ENCODE measurements at regions not wholly inside any gene's neighbourhood (a gene's known extent, or its start where the extent isn't known, plus 50 kb on each side); places are given as distances from the start of the nearest gene placed in this dataset.

DNA sequence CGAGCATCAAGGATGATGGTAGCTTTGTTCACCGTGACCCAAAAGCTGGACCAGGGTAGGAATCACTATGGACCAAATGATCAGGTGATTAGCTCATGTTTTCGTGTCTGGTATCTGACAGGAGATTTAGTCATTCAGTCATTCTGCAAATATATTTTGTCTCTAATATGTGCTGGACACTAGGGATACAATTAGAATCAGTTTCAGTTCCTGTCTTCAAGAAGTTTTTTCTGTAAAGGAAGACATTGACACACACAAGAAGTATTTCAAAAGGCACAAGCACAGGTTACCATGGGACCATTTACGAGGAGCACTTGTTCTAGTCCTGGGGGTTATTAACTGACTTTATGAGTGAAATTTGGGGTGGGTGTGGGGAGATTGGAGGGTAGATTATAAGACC, 244.9 kb downstream of the HIVEP2 start (continued):
- TF ChIP-seq, protein P1, sequence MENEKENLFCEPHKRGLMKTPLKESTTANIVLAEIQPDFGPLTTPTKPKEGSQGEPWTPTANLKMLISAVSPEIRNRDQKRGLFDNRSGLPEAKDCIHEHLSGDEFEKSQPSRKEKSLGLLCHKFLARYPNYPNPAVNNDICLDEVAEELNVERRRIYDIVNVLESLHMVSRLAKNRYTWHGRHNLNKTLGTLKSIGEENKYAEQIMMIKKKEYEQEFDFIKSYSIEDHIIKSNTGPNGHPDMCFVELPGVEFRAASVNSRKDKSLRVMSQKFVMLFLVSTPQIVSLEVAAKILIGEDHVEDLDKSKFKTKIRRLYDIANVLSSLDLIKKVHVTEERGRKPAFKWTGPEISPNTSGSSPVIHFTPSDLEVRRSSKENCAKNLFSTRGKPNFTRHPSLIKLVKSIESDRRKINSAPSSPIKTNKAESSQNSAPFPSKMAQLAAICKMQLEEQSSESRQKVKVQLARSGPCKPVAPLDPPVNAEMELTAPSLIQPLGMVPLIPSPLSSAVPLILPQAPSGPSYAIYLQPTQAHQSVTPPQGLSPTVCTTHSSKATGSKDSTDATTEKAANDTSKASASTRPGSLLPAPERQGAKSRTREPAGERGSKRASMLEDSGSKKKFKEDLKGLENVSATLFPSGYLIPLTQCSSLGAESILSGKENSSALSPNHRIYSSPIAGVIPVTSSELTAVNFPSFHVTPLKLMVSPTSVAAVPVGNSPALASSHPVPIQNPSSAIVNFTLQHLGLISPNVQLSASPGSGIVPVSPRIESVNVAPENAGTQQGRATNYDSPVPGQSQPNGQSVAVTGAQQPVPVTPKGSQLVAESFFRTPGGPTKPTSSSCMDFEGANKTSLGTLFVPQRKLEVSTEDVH (IDR thresholded peaks at IDR 0.05; ENCODE audit: low read depth, partially characterized antibody), result no peak
- TF ChIP-seq, protein P2, sequence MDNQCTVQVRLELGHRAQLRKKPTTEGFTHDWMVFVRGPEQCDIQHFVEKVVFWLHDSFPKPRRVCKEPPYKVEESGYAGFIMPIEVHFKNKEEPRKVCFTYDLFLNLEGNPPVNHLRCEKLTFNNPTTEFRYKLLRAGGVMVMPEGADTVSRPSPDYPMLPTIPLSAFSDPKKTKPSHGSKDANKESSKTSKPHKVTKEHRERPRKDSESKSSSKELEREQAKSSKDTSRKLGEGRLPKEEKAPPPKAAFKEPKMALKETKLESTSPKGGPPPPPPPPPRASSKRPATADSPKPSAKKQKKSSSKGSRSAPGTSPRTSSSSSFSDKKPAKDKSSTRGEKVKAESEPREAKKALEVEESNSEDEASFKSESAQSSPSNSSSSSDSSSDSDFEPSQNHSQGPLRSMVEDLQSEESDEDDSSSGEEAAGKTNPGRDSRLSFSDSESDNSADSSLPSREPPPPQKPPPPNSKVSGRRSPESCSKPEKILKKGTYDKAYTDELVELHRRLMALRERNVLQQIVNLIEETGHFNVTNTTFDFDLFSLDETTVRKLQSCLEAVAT (IDR thresholded peaks at IDR 0.05), result no peak
- peak; percentile 94 for TF ChIP-seq SPI1 (IDR thresholded peaks at IDR 0.05; ENCODE audit: borderline replicate concordance, insufficient read depth, low read depth, low read length)
- TF ChIP-seq, protein P3, sequence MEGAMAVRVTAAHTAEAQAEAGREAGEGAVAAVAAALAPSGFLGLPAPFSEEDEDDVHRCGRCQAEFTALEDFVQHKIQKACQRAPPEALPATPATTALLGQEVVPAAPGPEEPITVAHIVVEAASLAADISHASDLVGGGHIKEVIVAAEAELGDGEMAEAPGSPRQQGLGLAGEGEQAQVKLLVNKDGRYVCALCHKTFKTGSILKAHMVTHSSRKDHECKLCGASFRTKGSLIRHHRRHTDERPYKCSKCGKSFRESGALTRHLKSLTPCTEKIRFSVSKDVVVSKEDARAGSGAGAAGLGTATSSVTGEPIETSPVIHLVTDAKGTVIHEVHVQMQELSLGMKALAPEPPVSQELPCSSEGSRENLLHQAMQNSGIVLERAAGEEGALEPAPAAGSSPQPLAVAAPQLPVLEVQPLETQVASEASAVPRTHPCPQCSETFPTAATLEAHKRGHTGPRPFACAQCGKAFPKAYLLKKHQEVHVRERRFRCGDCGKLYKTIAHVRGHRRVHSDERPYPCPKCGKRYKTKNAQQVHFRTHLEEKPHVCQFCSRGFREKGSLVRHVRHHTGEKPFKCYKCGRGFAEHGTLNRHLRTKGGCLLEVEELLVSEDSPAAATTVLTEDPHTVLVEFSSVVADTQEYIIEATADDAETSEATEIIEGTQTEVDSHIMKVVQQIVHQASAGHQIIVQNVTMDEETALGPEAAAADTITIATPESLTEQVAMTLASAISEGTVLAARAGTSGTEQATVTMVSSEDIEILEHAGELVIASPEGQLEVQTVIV (IDR thresholded peaks at IDR 0.05; ENCODE audit: borderline replicate concordance, partially characterized antibody), result no peak
- TF ChIP-seq, protein P4, sequence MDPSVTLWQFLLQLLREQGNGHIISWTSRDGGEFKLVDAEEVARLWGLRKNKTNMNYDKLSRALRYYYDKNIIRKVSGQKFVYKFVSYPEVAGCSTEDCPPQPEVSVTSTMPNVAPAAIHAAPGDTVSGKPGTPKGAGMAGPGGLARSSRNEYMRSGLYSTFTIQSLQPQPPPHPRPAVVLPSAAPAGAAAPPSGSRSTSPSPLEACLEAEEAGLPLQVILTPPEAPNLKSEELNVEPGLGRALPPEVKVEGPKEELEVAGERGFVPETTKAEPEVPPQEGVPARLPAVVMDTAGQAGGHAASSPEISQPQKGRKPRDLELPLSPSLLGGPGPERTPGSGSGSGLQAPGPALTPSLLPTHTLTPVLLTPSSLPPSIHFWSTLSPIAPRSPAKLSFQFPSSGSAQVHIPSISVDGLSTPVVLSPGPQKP (IDR thresholded peaks at IDR 0.05; ENCODE audit: low read depth, low read length), result no peak
- no peak for TF ChIP-seq KAT2A (conservative IDR thresholded peaks at IDR 0.05; ENCODE audit: control insufficient read depth, low read depth, low read length)
- no peak for TF ChIP-seq NFYA (IDR thresholded peaks at IDR 0.05; ENCODE audit: borderline replicate concordance, low read depth, low read length)
- TF ChIP-seq, protein P5, sequence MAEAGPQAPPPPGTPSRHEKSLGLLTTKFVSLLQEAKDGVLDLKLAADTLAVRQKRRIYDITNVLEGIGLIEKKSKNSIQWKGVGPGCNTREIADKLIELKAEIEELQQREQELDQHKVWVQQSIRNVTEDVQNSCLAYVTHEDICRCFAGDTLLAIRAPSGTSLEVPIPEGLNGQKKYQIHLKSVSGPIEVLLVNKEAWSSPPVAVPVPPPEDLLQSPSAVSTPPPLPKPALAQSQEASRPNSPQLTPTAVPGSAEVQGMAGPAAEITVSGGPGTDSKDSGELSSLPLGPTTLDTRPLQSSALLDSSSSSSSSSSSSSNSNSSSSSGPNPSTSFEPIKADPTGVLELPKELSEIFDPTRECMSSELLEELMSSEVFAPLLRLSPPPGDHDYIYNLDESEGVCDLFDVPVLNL (IDR thresholded peaks at IDR 0.05; ENCODE audit: low read depth, low read length), result no peak
- TF ChIP-seq CBFB (IDR thresholded peaks at IDR 0.05; ENCODE audit: low read depth), result no peak
- no peak for TF ChIP-seq NR2C2 (IDR thresholded peaks at IDR 0.05; ENCODE audit: borderline replicate concordance, control insufficient read depth, insufficient read length, low read depth)
- TF ChIP-seq WRNIP1 (IDR thresholded peaks at IDR 0.05; ENCODE audit: borderline replicate concordance, low read depth, low read length), result no peak
- no peak for TF ChIP-seq SMAD5 (IDR thresholded peaks at IDR 0.05; ENCODE audit: low read depth)
- TF ChIP-seq STAT1 (conservative IDR thresholded peaks at IDR 0.05), result no peak
- TF ChIP-seq HCFC1 (IDR thresholded peaks at IDR 0.05; ENCODE audit: low read length), result no peak
- no peak for TF ChIP-seq SMARCA5 (IDR thresholded peaks at IDR 0.05)
- TF ChIP-seq, protein P6, sequence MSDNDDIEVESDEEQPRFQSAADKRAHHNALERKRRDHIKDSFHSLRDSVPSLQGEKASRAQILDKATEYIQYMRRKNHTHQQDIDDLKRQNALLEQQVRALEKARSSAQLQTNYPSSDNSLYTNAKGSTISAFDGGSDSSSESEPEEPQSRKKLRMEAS (IDR thresholded peaks at IDR 0.05; ENCODE audit: low read depth, low read length), result no peak
- TF ChIP-seq, protein P7, sequence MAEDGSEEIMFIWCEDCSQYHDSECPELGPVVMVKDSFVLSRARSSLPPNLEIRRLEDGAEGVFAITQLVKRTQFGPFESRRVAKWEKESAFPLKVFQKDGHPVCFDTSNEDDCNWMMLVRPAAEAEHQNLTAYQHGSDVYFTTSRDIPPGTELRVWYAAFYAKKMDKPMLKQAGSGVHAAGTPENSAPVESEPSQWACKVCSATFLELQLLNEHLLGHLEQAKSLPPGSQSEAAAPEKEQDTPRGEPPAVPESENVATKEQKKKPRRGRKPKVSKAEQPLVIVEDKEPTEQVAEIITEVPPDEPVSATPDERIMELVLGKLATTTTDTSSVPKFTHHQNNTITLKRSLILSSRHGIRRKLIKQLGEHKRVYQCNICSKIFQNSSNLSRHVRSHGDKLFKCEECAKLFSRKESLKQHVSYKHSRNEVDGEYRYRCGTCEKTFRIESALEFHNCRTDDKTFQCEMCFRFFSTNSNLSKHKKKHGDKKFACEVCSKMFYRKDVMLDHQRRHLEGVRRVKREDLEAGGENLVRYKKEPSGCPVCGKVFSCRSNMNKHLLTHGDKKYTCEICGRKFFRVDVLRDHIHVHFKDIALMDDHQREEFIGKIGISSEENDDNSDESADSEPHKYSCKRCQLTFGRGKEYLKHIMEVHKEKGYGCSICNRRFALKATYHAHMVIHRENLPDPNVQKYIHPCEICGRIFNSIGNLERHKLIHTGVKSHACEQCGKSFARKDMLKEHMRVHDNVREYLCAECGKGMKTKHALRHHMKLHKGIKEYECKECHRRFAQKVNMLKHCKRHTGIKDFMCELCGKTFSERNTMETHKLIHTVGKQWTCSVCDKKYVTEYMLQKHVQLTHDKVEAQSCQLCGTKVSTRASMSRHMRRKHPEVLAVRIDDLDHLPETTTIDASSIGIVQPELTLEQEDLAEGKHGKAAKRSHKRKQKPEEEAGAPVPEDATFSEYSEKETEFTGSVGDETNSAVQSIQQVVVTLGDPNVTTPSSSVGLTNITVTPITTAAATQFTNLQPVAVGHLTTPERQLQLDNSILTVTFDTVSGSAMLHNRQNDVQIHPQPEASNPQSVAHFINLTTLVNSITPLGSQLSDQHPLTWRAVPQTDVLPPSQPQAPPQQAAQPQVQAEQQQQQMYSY (CRISPR knock-in tag; IDR thresholded peaks at IDR 0.05), result no peak
- TF ChIP-seq SUZ12 (IDR thresholded peaks at IDR 0.05; ENCODE audit: unreplicated experiment), result no peak

All from GM12878 (cell line).